ENCODE measurements at regions not wholly inside any gene's neighbourhood (a gene's known extent, or its start where the extent isn't known, plus 50 kb on each side); places are given as distances from the start of the nearest gene placed in this dataset.

DNA sequence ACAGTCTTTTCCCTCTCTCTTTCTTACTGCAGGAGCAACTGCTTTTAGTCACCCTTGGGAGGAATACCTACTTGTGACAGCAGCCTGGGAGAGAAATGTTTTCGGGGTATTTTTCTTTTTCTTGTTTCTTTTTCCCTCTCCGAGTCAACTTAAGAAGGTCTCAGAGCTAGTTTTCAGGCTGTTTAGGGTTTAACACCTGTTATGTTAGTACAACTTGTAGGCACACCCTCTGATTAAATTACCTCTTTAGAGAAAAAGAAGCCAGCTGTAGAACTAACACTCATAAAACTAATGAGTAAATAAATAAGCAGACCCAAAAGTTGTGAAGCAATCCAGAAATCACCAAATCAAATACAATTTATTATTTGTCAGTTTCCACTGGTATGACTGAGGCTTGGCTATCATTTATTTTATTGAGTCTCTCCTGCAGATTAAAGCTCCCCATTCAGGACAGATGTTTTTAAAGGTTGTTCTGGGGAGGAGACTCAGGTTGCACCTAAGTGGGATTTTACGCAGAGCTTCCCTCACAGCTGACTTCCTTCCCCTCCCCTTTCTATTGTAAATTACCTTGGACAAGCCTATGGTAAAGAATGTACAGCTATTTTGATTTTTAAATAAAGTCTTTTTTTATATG, 112.5 kb downstream of the FOXB1 start:
- FAIRE-seq (no peak), DNase-seq (ENCODE audit: extremely low read depth in 1 of 4, low spot score in 3 of 4) (no peak), ATAC-seq (no peak)
- WGBS (ENCODE audit: insufficient coverage, low coverage, missing lambda C conversion rate), result 11% methylated on average over 3 of the region's 3 CpGs
- TF ChIP-seq TGIF2 (CRISPR knock-in tag; IDR thresholded peaks at IDR 0.05), result no peak
- no peak for TF ChIP-seq SP1 (CRISPR knock-in tag; IDR thresholded peaks at IDR 0.05)
- TF ChIP-seq, protein P1, sequence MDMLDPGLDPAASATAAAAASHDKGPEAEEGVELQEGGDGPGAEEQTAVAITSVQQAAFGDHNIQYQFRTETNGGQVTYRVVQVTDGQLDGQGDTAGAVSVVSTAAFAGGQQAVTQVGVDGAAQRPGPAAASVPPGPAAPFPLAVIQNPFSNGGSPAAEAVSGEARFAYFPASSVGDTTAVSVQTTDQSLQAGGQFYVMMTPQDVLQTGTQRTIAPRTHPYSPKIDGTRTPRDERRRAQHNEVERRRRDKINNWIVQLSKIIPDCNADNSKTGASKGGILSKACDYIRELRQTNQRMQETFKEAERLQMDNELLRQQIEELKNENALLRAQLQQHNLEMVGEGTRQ (CRISPR knock-in tag; IDR thresholded peaks at IDR 0.05), result no peak
- TF ChIP-seq CBFA2T3 (IDR thresholded peaks at IDR 0.05), result no peak
- TF ChIP-seq NFXL1 (CRISPR knock-in tag; IDR thresholded peaks at IDR 0.05), result no peak
- TF ChIP-seq ZNF561 (CRISPR knock-in tag; conservative IDR thresholded peaks at IDR 0.05), result no peak
- TF ChIP-seq ZBTB9 (CRISPR knock-in tag; IDR thresholded peaks at IDR 0.05), result no peak
- no peak for TF ChIP-seq SNAPC5 (CRISPR knock-in tag; IDR thresholded peaks at IDR 0.05)
- no peak for TF ChIP-seq MTF1 (CRISPR knock-in tag; IDR thresholded peaks at IDR 0.05; ENCODE audit: borderline replicate concordance)
- TF ChIP-seq TSC22D4 (tag; IDR thresholded peaks at IDR 0.05), result no peak
- no peak for TF ChIP-seq CLOCK (CRISPR knock-in tag; IDR thresholded peaks at IDR 0.05; ENCODE audit: borderline replicate concordance)
- no peak for TF ChIP-seq BRD9 (IDR thresholded peaks at IDR 0.05; ENCODE audit: low read depth, partially characterized antibody)
- no peak for TF ChIP-seq PHF21A (IDR thresholded peaks at IDR 0.05; ENCODE audit: borderline replicate concordance, low read depth)
- TF ChIP-seq ZC3H11A (IDR thresholded peaks at IDR 0.05; ENCODE audit: low read depth, low read length), result no peak
- TF ChIP-seq KLF13 (tag; IDR thresholded peaks at IDR 0.05; ENCODE audit: borderline replicate concordance, low read depth), result no peak
- TF ChIP-seq NCOA6 (IDR thresholded peaks at IDR 0.05), result no peak
- TF ChIP-seq, protein P2, sequence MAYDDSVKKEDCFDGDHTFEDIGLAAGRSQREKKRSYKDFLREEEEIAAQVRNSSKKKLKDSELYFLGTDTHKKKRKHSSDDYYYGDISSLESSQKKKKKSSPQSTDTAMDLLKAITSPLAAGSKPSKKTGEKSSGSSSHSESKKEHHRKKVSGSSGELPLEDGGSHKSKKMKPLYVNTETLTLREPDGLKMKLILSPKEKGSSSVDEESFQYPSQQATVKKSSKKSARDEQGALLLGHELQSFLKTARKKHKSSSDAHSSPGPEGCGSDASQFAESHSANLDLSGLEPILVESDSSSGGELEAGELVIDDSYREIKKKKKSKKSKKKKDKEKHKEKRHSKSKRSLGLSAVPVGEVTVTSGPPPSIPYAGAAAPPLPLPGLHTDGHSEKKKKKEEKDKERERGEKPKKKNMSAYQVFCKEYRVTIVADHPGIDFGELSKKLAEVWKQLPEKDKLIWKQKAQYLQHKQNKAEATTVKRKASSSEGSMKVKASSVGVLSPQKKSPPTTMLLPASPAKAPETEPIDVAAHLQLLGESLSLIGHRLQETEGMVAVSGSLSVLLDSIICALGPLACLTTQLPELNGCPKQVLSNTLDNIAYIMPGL (CRISPR knock-in tag; IDR thresholded peaks at IDR 0.05), result no peak
- no peak for TF ChIP-seq ZNF184 (CRISPR knock-in tag; IDR thresholded peaks at IDR 0.05)
- no peaks in the 10 kb centered on the region; a peak in 1 of 5 replicates for H3K27me3 ChIP-seq (ENCODE audit: control insufficient read depth in 2 of 2, insufficient read depth in 2 of 2, low read length in 2 of 2)
- no TSS peak for BruUV-seq (replicated peaks)
- in situ Hi-C loops (cut with MboI), result no loop called here
- H3K36me3 ChIP-seq (ENCODE audit: control insufficient read depth, insufficient read depth, low read length), result no peaks in the 10 kb centered on the region
- no peaks in the 10 kb centered on the region for H4K20me1 ChIP-seq (replicated peaks; ENCODE audit: control insufficient read depth, insufficient read depth, low read length)
- no peak overlapping the region for H3K27ac ChIP-seq (ENCODE audit: extremely low read depth, low read depth, low read length)
- CTCF ChIA-PET (ENCODE audit: low intra/inter-chr PET ratio), result no interaction called here
- no peak overlapping the region for H3K4me2 ChIP-seq (ENCODE audit: insufficient read depth, low read length)
- no peak overlapping the region for H3K9ac ChIP-seq (ENCODE audit: insufficient read depth in 1 of 2, low read depth in 2 of 2, low read length in 2 of 2)
- H3K79me2 ChIP-seq (ENCODE audit: control insufficient read depth, insufficient read depth, low read length), result no peaks in the 10 kb centered on the region
- POLR2A ChIA-PET, result interaction anchor here (0.6 kb wide), 2 partner anchors 35 to 792 kb away, joined by 3 to 4 read pairs; no protein-coding TSS in a partner anchor
- no peaks in the 10 kb centered on the region for H3K4me1 ChIP-seq (replicated peaks in 1 of 2; ENCODE audit: control insufficient read depth in 2 of 2, insufficient read depth in 2 of 2, low read length in 2 of 2)
- no peak overlapping the region for H3K4me3 ChIP-seq
- H2AFZ ChIP-seq (ENCODE audit: low read depth, low read length), result no peak overlapping the region
- H3K9me1 ChIP-seq (ENCODE audit: control insufficient read depth, insufficient read depth, low read length), result no peaks in the 10 kb centered on the region
- no peaks in the 10 kb centered on the region for H3K9me3 ChIP-seq (replicated peaks; ENCODE audit: control insufficient read depth, insufficient read depth, low read depth, low read length)
- intact Hi-C loops (cut with micrococcal nuclease), result no loop called here

All from K562 (cell line).